ENCODE measurements at regions not wholly inside any gene's neighbourhood (a gene's known extent, or its start where the extent isn't known, plus 50 kb on each side); places are given as distances from the start of the nearest gene placed in this dataset.

DNA sequence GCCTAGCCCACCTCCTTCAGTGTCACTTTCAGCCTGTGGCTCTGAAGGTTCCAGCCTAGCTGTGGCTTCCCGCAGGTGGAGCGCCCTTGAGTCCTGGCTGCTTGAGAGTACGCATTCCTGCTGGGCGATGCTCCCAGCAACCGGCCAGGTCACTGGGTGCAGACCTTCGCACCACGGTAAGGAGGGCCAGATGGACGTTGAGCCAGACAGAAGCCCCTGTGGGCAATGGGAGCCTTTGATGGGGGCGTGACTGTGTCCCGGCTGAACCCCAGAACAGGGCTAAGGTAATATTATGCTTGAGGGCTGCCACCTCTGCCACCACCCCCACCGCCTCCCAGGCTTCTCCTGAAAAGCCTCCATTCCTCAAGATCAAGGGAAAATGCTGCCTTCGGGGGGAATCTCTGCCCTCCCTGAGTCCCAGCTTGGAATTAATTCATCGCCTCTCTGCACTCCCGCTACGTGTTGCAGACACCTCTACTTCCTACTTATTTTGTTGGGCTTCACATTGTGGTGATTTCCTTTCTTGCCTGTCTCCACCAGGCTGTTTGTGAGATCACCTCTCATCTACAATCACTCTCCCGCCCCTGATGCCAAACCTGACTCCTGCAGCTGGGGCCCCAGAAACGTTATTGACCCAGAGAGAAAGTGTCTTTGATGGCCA is 144.9 kb upstream of the NECTIN1 start:
- no peak for TF ChIP-seq EZH2 (IDR thresholded peaks at IDR 0.05; ENCODE audit: low read depth, unreplicated experiment)
- TF ChIP-seq, protein P1, sequence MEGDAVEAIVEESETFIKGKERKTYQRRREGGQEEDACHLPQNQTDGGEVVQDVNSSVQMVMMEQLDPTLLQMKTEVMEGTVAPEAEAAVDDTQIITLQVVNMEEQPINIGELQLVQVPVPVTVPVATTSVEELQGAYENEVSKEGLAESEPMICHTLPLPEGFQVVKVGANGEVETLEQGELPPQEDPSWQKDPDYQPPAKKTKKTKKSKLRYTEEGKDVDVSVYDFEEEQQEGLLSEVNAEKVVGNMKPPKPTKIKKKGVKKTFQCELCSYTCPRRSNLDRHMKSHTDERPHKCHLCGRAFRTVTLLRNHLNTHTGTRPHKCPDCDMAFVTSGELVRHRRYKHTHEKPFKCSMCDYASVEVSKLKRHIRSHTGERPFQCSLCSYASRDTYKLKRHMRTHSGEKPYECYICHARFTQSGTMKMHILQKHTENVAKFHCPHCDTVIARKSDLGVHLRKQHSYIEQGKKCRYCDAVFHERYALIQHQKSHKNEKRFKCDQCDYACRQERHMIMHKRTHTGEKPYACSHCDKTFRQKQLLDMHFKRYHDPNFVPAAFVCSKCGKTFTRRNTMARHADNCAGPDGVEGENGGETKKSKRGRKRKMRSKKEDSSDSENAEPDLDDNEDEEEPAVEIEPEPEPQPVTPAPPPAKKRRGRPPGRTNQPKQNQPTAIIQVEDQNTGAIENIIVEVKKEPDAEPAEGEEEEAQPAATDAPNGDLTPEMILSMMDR (conservative IDR thresholded peaks at IDR 0.05; ENCODE audit: low read depth in 2 of 2): no peak
- TF ChIP-seq ZNF331 (CRISPR knock-in tag; IDR thresholded peaks at IDR 0.05; ENCODE audit: low read depth): no peak
- TF ChIP-seq CREB1 (CRISPR knock-in tag; IDR thresholded peaks at IDR 0.05; ENCODE audit: low read depth): no peak
- TF ChIP-seq EZH2phosphoT487 (IDR thresholded peaks at IDR 0.05; ENCODE audit: unreplicated experiment): no peak
- TF ChIP-seq, protein P2, sequence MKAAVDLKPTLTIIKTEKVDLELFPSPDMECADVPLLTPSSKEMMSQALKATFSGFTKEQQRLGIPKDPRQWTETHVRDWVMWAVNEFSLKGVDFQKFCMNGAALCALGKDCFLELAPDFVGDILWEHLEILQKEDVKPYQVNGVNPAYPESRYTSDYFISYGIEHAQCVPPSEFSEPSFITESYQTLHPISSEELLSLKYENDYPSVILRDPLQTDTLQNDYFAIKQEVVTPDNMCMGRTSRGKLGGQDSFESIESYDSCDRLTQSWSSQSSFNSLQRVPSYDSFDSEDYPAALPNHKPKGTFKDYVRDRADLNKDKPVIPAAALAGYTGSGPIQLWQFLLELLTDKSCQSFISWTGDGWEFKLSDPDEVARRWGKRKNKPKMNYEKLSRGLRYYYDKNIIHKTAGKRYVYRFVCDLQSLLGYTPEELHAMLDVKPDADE (IDR thresholded peaks at IDR 0.05): no peak
- TF ChIP-seq POLR2AphosphoS5 (IDR thresholded peaks at IDR 0.05; ENCODE audit: low read depth): no peak
- TF ChIP-seq, protein P3, sequence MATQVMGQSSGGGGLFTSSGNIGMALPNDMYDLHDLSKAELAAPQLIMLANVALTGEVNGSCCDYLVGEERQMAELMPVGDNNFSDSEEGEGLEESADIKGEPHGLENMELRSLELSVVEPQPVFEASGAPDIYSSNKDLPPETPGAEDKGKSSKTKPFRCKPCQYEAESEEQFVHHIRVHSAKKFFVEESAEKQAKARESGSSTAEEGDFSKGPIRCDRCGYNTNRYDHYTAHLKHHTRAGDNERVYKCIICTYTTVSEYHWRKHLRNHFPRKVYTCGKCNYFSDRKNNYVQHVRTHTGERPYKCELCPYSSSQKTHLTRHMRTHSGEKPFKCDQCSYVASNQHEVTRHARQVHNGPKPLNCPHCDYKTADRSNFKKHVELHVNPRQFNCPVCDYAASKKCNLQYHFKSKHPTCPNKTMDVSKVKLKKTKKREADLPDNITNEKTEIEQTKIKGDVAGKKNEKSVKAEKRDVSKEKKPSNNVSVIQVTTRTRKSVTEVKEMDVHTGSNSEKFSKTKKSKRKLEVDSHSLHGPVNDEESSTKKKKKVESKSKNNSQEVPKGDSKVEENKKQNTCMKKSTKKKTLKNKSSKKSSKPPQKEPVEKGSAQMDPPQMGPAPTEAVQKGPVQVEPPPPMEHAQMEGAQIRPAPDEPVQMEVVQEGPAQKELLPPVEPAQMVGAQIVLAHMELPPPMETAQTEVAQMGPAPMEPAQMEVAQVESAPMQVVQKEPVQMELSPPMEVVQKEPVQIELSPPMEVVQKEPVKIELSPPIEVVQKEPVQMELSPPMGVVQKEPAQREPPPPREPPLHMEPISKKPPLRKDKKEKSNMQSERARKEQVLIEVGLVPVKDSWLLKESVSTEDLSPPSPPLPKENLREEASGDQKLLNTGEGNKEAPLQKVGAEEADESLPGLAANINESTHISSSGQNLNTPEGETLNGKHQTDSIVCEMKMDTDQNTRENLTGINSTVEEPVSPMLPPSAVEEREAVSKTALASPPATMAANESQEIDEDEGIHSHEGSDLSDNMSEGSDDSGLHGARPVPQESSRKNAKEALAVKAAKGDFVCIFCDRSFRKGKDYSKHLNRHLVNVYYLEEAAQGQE (IDR thresholded peaks at IDR 0.05; ENCODE audit: unreplicated experiment): no peak
